ENCODE measurements at regions not wholly inside any gene's neighbourhood (a gene's known extent, or its start where the extent isn't known, plus 50 kb on each side); places are given as distances from the start of the nearest gene placed in this dataset.
A peak's percentile ranks its signal among the peaks of the same experiment; 100 is the strongest.

DNA sequence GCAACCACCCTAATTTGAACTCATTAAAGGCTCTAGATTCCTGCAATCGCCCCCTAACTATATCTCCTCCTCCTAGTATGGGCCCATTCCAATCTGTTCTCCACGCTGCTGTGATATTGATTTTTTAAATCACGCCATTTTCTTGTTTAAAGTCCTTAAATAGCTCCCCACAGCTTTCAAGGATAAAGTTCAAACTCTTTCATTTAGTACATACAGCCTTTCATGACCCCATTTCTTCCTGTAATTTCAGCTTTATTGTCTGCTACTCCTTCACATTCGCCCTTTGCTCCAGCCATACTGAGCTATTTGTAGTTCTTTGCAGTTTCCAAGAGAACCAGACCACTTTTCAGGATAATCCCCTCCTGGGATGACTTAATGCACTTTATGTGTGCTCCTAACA lies 118.5 kb downstream of the GC start:
- TF ChIP-seq, protein P1, sequence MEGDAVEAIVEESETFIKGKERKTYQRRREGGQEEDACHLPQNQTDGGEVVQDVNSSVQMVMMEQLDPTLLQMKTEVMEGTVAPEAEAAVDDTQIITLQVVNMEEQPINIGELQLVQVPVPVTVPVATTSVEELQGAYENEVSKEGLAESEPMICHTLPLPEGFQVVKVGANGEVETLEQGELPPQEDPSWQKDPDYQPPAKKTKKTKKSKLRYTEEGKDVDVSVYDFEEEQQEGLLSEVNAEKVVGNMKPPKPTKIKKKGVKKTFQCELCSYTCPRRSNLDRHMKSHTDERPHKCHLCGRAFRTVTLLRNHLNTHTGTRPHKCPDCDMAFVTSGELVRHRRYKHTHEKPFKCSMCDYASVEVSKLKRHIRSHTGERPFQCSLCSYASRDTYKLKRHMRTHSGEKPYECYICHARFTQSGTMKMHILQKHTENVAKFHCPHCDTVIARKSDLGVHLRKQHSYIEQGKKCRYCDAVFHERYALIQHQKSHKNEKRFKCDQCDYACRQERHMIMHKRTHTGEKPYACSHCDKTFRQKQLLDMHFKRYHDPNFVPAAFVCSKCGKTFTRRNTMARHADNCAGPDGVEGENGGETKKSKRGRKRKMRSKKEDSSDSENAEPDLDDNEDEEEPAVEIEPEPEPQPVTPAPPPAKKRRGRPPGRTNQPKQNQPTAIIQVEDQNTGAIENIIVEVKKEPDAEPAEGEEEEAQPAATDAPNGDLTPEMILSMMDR (IDR thresholded peaks at IDR 0.05; ENCODE audit: extremely low read depth, low read depth, low read length), result no peak
- H3K9me3 ChIP-seq (ENCODE audit: low read depth, low read length), result no peaks in the 10 kb centered on the region
- H3K4me2 ChIP-seq (ENCODE audit: insufficient read depth, low read length), result no peak overlapping the region
- H2AFZ ChIP-seq (ENCODE audit: low read length), result no peak overlapping the region
- H3K4me1 ChIP-seq (ENCODE audit: insufficient read depth, low read length), result no peaks in the 10 kb centered on the region
- H3K36me3 ChIP-seq (ENCODE audit: insufficient read depth, low read length), result no peaks in the 10 kb centered on the region
- no peaks in the 10 kb centered on the region for H4K20me1 ChIP-seq (ENCODE audit: insufficient read depth, low read length)
- no peak overlapping the region for H3K27ac ChIP-seq (ENCODE audit: low read depth, low read length)
- no peaks in the 10 kb centered on the region for H3K79me2 ChIP-seq (ENCODE audit: insufficient read depth, low read length)
- peaks cover 9% of the 10 kb centered on the region for H3K27me3 ChIP-seq (ENCODE audit: insufficient read depth, low read length)
- DNase-seq (ENCODE audit: insufficient read length, low spot score, missing footprints), result no peak
- no peak overlapping the region for H3K4me3 ChIP-seq (ENCODE audit: insufficient read depth, low read length)

DNA sequence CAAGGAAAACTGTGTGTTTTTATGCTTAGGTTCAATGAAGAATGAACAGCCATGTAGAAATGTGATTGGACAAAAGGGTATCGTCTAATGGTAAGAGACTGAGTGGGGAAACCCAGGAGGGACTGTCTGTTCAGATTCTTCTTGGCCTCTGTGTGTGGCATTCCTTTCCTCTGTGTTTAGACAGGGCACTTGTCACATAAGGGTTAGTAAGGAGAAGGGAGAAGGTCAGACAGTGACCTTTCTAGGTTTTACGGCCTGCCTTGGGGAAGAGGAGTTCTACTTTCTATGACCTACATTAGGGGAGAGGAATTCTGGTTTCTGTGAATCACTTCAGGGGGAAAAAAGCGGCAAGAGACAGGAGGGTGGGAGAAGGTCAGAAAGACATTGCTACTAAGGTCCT lies 119.5 kb downstream of the GC start:
- Histone ChIP-seq H3K4me2 (ENCODE audit: insufficient read depth, low read length) (no peak overlapping the region), H4K20me1 (ENCODE audit: insufficient read depth, low read length) (no peaks in the 10 kb centered on the region), H3K79me2 (ENCODE audit: insufficient read depth, low read length) (no peaks in the 10 kb centered on the region), H3K9me3 (ENCODE audit: low read depth, low read length) (no peaks in the 10 kb centered on the region), H3K4me1 (ENCODE audit: insufficient read depth, low read length) (no peaks in the 10 kb centered on the region), H2AFZ (ENCODE audit: low read length) (no peak overlapping the region), H3K36me3 (ENCODE audit: insufficient read depth, low read length) (no peaks in the 10 kb centered on the region), H3K27ac (ENCODE audit: low read depth, low read length) (no peak overlapping the region), H3K4me3 (ENCODE audit: insufficient read depth, low read length) (no peak overlapping the region), H3K27me3 (ENCODE audit: insufficient read depth, low read length) (peaks cover 11% of the 10 kb centered on the region)
- no peak for DNase-seq (ENCODE audit: insufficient read length, low spot score, missing footprints)
- TF ChIP-seq, protein P1 (IDR thresholded peaks at IDR 0.05; ENCODE audit: extremely low read depth, low read depth, low read length), result no peak

DNA sequence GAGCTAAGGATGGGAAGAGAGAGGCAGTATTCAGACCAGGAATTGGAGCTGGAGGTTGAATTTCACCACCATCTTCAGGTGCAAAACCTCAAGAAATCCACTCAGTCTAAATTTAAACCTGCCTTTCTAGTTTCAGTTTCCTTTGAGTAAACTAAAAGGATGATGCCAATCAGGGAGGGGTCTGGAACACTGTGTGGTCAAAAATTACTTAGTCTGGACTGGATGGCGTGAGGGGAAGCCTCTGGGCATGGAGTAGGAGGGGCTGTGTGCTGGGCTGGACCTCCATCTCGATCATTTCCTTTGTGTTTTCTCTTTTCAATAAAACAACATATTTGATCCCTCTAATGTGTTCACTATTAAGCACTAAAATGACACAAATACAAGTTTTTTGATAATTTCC lies 120.1 kb downstream of the GC start:
- no peaks in the 10 kb centered on the region for H4K20me1 ChIP-seq (ENCODE audit: insufficient read depth, low read length)
- no peaks in the 10 kb centered on the region for H3K36me3 ChIP-seq (ENCODE audit: insufficient read depth, low read length)
- no peak for DNase-seq (ENCODE audit: insufficient read length, low spot score, missing footprints)
- no peak overlapping the region for H3K4me3 ChIP-seq (ENCODE audit: insufficient read depth, low read length)
- no peak overlapping the region for H3K27ac ChIP-seq (ENCODE audit: low read depth, low read length)
- no peaks in the 10 kb centered on the region for H3K4me1 ChIP-seq (ENCODE audit: insufficient read depth, low read length)
- H3K9me3 ChIP-seq (ENCODE audit: low read depth, low read length), result no peaks in the 10 kb centered on the region
- no peaks in the 10 kb centered on the region for H3K79me2 ChIP-seq (ENCODE audit: insufficient read depth, low read length)
- H3K27me3 ChIP-seq (ENCODE audit: insufficient read depth, low read length), result peaks cover 11% of the 10 kb centered on the region
- peak overlapping the region; percentile 47 for H2AFZ ChIP-seq (ENCODE audit: low read length)
- no peak overlapping the region for H3K4me2 ChIP-seq (ENCODE audit: insufficient read depth, low read length)
- TF ChIP-seq, protein P1 (IDR thresholded peaks at IDR 0.05; ENCODE audit: extremely low read depth, low read depth, low read length), result no peak

- Histone ChIP-seq H4K20me1 (ENCODE audit: insufficient read depth, low read length) (no peaks in the 10 kb centered on the region), H3K36me3 (ENCODE audit: insufficient read depth, low read length) (no peaks in the 10 kb centered on the region), H3K27ac (ENCODE audit: low read depth, low read length) (no peak overlapping the region), H3K4me2 (ENCODE audit: insufficient read depth, low read length) (no peak overlapping the region), H3K79me2 (ENCODE audit: insufficient read depth, low read length) (no peaks in the 10 kb centered on the region), H3K9me3 (ENCODE audit: low read depth, low read length) (no peaks in the 10 kb centered on the region), H3K4me3 (ENCODE audit: insufficient read depth, low read length) (no peak overlapping the region), H3K27me3 (ENCODE audit: insufficient read depth, low read length) (peaks cover 15% of the 10 kb centered on the region), H3K4me1 (ENCODE audit: insufficient read depth, low read length) (no peaks in the 10 kb centered on the region), H2AFZ (ENCODE audit: low read length) (no peak overlapping the region)
- TF ChIP-seq, protein P1 (IDR thresholded peaks at IDR 0.05; ENCODE audit: extremely low read depth, low read depth, low read length), result no peak
- no peak for DNase-seq (ENCODE audit: insufficient read length, low spot score, missing footprints)
Observed at GRCh38 chr4:71659979-71660378, 123.9 kb downstream of the GC start.

All from osteoblast (primary cell).